Fibroblast of peridontal ligament (primary cell): ENCODE measurements at regions not wholly inside any gene's neighbourhood (a gene's known extent, or its start where the extent isn't known, plus 50 kb on each side); places are given as distances from the start of the nearest gene placed in this dataset.
A peak's percentile ranks its signal among the peaks of the same experiment; 100 is the strongest.
"Not testable (repeated sequence)": the region's sequence is repeated elsewhere in the genome, so short reads cannot be mapped to it uniquely, and the experiment has no call there.

Experiments used
- DNase-seq: peaks from one replicate; pipeline ENCODE4 v3.0.0-alpha.2; 2010; ENCODE audit errors: extremely low read depth

GRCh38 chr11:82056450-82056849, 677.2 kb downstream of the FAM181B start:
- DNase-seq, result no peak

- DNase-seq, result no peak
Observed at GRCh38 chr11:82049199-82049598, 684.5 kb downstream of the FAM181B start.

- no peak for DNase-seq
Observed at GRCh38 chr11:82047200-82047599, 686.5 kb downstream of the FAM181B start.

- peak; percentile 93 for DNase-seq
Observed at GRCh38 chr11:82046778-82047177, 686.9 kb downstream of the FAM181B start.

- DNase-seq, result peak; percentile 43
Observed at GRCh38 chr11:82045748-82046457, 687.8 kb downstream of the FAM181B start.

GRCh38 chr11:82043316-82043715, 690.3 kb downstream of the FAM181B start:
- peak; percentile 90 for DNase-seq

GRCh38 chr11:82041764-82042163, 691.9 kb downstream of the FAM181B start:
- DNase-seq, result no peak

GRCh38 chr11:82038154-82038553, 695.5 kb downstream of the FAM181B start:
- no peak for DNase-seq

GRCh38 chr11:82034527-82034926, 699.1 kb downstream of the FAM181B start:
- no peak for DNase-seq

- DNase-seq, result not testable (repeated sequence)
Observed at GRCh38 chr11:82027335-82027734, 706.3 kb downstream of the FAM181B start.

- no peak for DNase-seq
Observed at GRCh38 chr11:82024760-82025159, 708.9 kb downstream of the FAM181B start.

GRCh38 chr11:82012276-82012675, 721.4 kb downstream of the FAM181B start:
- DNase-seq, result no peak

GRCh38 chr11:82009133-82009532, 724.5 kb downstream of the FAM181B start:
- no peak for DNase-seq

GRCh38 chr11:82007521-82007920, 726.1 kb downstream of the FAM181B start:
- DNase-seq, result no peak

- DNase-seq, result no peak
Observed at GRCh38 chr11:82004537-82005213, 729.0 kb downstream of the FAM181B start.

GRCh38 chr11:82003671-82004515, 729.8 kb downstream of the FAM181B start:
- DNase-seq, result peak; percentile 76

GRCh38 chr11:82003024-82003423, 730.6 kb downstream of the FAM181B start:
- DNase-seq, result no peak

GRCh38 chr11:81995889-81996288, 737.8 kb downstream of the FAM181B start:
- no peak for DNase-seq

GRCh38 chr11:81993755-81994154, 739.9 kb downstream of the FAM181B start:
- DNase-seq, result no peak

- DNase-seq, result no peak
Observed at GRCh38 chr11:81990659-81991443, 742.8 kb downstream of the FAM181B start.

GRCh38 chr11:81989093-81989492, 744.6 kb downstream of the FAM181B start:
- DNase-seq, result peak; percentile 72
